HG02840 (cell line): ENCODE measurements at regions not wholly inside any gene's neighbourhood (a gene's known extent, or its start where the extent isn't known, plus 50 kb on each side); places are given as distances from the start of the nearest gene placed in this dataset.

Source experiments
- ATAC-seq: cut with Tn5 transposase; IDR thresholded peaks from one replicate; pipeline ENCODE4 v1.9.1; 2021; ENCODE audit warnings: mild to moderate bottlenecking, moderate library complexity, moderate number of reproducible peaks; ENCODE audit not compliant: unreplicated experiment, low FRiP score

- no peak for ATAC-seq
Measured at GRCh38 chr5:5587474-5587873, 165.0 kb downstream of the ICE1 start.

DNA sequence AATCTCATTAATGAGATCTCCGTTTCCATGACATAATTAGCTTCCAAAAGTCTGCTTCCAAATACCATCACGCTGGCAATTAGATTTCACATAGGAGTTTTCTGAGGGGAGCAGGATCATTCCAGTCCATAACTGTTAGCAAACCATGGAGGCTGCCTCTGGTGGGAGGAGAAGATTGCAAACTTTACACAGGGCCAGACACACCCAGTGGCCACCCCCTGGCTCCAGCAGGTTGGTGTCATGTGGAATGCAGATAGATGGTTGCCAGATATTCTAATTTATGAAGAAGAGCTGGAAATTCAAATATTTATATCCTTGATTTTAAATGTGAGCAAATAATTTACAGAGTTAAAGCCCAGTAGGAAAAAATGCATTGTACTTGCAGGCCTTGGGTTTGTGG, 164.2 kb downstream of the ICE1 start:
- no peak for ATAC-seq

DNA sequence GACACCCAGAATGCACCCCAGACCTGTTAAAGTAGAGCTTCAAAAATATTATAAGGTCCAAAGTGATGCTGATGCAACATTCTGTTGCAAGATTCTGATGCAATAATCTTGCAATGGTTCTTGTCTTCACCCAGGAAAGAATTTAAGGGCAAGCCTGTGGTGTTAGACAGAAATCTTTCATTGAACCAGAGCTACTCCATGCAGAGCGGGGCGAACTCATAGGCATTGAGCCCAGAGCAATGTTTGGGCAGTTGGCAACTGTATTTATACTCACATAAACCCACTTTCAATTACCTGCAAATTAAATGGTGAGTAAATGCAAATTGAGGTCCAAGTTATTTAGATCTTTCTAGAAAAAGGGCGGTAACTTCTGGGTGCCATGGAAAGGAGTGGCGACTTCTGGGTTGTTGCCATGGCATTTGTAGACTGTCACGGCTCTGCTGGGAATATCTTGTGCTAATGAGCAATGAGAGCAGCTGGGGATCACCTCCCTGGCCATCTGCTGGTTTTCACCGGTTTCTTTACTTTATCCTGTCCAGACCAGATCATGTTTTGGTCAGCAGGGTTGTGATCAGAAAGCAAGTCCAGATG, 163.4 kb downstream of the ICE1 start:
- no peak for ATAC-seq

GRCh38 chr5:5584751-5585150, 162.3 kb downstream of the ICE1 start:
- no peak for ATAC-seq

DNA sequence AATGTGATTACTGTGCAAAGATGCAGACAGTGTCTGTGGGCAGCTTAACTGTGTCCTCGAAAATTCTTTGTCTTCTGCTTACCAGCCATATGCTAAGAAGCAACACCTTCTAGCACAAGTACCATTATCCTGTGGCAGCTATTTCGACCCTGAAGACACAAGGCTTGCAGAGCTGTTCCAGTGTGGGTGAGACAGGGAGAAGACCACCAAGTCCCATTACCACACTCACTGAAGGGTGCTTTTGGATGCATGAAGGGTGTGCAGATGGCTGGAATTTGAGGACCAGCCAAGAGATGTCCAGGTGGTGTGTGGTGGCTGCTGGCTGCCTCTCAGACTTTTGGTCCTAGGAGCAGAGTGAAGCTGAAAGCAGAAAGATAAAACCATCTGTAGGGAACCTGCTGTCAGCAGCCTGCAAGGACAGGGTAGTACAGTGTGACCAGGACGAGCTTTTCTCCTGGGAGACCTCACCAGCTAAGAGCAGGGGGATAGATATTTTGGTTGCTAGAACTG, 161.8 kb downstream of the ICE1 start:
- ATAC-seq, result no peak

GRCh38 chr5:5583832-5584231, 161.4 kb downstream of the ICE1 start:
- no peak for ATAC-seq

GRCh38 chr5:5583023-5583765, 160.7 kb downstream of the ICE1 start:
- ATAC-seq, result no peak

DNA sequence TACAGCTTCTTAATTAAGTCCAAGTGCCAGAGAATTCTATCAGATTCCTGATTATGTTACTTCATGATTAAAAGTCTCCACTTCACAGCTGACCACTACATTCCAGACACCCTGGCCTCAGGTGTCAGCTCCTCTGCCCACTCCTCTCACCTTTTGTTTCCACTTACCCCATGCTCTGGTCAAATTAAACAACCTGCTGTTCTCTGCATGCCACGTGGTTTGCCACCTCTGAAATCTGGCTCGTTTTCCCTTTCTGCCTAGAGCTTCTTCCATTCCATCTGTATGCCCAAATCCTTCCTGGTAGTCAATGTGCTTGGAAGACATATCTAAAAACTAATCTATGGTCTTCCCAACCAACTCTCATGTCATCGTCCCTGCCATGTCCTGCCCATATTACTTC, 158.6 kb downstream of the ICE1 start:
- ATAC-seq, result no peak

DNA sequence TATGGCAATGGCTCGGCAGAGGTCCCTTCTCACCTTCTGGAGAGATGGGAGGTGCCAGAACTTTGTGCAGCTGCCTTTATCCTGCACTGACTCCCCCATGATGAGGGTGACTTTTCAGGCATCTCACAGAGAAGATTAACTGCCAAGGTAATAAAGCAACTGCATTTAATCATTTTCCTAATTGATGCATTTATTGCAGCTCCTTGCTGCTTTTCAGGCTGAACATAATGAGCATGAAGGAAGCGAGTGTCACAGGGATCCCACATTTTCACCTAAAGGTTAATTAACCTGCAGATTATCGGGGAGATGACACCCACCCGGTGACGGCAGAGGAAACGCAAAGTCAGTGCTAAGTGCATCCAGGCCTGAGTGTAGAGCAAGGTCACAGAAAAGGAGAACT, 154.3 kb downstream of the ICE1 start:
- ATAC-seq, result no peak

GRCh38 chr5:5575461-5575860, 153.0 kb downstream of the ICE1 start:
- ATAC-seq, result no peak

- no peak for ATAC-seq
Measured at GRCh38 chr5:5573798-5574380, 151.4 kb downstream of the ICE1 start.

- ATAC-seq, result no peak
Measured at GRCh38 chr5:5572976-5573797, 150.7 kb downstream of the ICE1 start.

DNA sequence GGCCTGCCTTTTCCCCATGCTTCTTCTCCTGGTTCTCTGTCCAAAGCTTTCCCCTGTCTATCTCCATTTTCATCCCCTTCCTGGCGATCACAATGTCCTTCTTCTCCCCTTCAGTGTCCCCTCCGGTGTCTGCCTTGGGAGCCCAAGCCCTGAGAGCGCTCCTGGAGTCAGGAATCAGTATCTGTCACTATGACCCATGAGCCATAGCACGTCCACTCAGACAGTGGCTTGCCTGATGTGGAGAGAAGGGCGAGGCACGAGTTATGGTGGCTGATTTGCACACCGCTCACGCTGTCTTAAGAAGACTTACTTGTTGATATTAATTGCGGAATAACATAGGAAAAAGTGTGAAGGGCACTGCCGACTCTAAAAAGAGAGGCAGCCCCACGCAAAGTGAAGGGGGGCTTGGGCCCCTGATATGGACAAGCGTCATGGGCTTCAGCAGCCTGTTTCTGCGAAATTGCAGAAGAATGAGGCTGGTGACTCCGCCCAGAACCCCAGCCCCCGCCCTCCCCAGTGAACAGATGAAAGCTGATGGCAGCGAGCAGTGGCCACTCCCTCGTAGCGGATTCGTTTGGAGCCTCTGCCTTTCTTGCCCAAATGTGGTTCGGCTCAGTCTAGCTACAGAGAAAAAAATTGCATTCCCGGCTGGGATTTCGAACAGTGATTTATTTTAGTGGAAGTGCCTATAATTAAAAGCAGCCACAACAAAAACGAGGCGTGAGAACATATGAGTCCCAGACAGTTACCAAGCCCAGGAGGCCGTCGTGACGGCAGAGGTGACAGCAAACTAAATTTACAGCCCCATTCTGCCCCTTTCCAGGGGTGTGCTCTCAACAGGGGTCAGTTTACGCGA, 149.8 kb downstream of the ICE1 start:
- ATAC-seq, result no peak

DNA sequence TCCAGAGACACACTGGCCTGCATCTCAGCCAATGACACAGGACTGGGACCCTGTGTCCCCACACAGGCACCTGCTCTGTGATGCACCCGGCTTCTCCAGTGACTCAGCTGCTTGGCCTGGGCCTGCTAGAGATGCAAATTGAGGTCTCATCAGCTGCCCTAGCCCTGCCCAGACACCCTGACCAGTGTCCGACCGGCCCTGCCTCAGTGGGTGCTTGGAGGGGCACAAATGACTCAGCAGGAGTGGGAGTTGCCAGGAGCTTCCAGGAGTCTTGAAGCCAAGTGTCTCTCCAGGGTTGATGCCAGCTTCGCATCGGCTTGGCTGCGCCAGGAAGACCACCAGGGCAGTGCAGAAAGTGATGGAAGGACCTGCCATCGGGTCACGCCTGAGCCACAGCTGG, 148.2 kb downstream of the ICE1 start:
- no peak for ATAC-seq

DNA sequence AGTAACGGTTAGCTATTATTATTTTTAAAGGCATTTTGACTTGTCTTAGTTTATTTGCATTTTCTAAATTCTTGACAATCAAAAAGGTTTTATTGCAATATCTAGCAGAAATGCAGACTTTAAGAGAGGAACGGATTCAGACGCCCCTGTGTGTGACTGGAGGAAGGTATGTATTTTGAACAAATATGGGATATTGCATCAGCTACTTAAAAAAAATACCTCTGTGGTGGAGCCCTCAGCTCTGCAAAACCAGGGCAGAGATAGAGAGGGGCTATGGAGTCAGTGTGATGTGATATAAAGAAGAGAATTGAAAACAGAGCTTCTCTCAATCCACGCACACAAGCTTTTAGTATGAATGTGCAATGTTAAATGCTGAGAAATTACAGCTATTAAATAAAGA, 142.4 kb downstream of the ICE1 start:
- no peak for ATAC-seq

- no peak for ATAC-seq
Measured at GRCh38 chr5:5560016-5560415, 137.5 kb downstream of the ICE1 start.

GRCh38 chr5:5558638-5559527, 136.4 kb downstream of the ICE1 start:
- no peak for ATAC-seq

- ATAC-seq, result no peak
Measured at GRCh38 chr5:5558102-5558501, 135.6 kb downstream of the ICE1 start.

GRCh38 chr5:5551499-5551898, 129.0 kb downstream of the ICE1 start:
- ATAC-seq, result no peak
